PC-3 (cell line): ENCODE measurements at regions not wholly inside any gene's neighbourhood (a gene's known extent, or its start where the extent isn't known, plus 50 kb on each side); places are given as distances from the start of the nearest gene placed in this dataset.

Experiments
- ATAC-seq: fragments of 200-7000 bp; cut with Tn5 transposase; 2 replicates; pipeline ENCODE4 v1.9.1; 2020; ENCODE audit warnings: mild to moderate bottlenecking, moderate library complexity
- BruUV-seq: library from RNA; stranded (reverse); fragments of 400-500 nt; replicated peaks from 2 replicates; lab custom pipeline; 2021; lab: Mats Ljungman, UMichigan
- CTCF ChIA-PET: fragments of 300-600 bp; sonication (Branson Sonifier 250); formaldehyde crosslinking; loops from one replicate; lab custom pipeline; 2022; ENCODE audit warnings: antibody characterized with exemption; lab: Charles Lee
- POLR2A ChIA-PET: fragments of 300-600 bp; sonication (Branson Sonifier 250); formaldehyde crosslinking; loops from one replicate; lab custom pipeline; 2022; ENCODE audit warnings: antibody characterized with exemption; ENCODE audit not compliant: unreplicated experiment; lab: Charles Lee
- DNase-seq: peaks from one replicate; pipeline ENCODE4 v3.0.0-alpha.2; 2015
- H2AFZ ChIP-seq: fragments of 300-600 bp; sonication (generic); 2 replicates; pipeline ENCODE4 v1.6.0; 2016; ENCODE audit warnings: antibody characterized with exemption, low read length
- H3F3A ChIP-seq: fragments of 300-600 bp; sonication (generic); one replicate; pipeline ENCODE4 v1.6.0; 2017; ENCODE audit warnings: antibody characterized with exemption, low read length, control low read depth, mild to moderate bottlenecking; ENCODE audit not compliant: unreplicated experiment
- H3K27ac ChIP-seq: fragments of 300-600 bp; sonication (generic); 2 replicates; pipeline ENCODE4 v1.5.1; 2016; ENCODE audit warnings: mild to moderate bottlenecking, low read length
- H3K27me3 ChIP-seq: fragments of 300-600 bp; sonication (generic); 2 replicates; pipeline ENCODE4 v1.6.1; 2016; ENCODE audit warnings: low read length, mixed read lengths
- H3K36me3 ChIP-seq: fragments of 300-600 bp; sonication (generic); 2 replicates; pipeline ENCODE4 v1.6.1; 2016; ENCODE audit warnings: low read depth, mixed run types, low read length, mixed read lengths
- H3K4me1 ChIP-seq: fragments of 300-600 bp; sonication (generic); 2 replicates; pipeline ENCODE4 v1.5.1; 2016; ENCODE audit warnings: low read length; ENCODE audit not compliant: insufficient read depth
- H3K4me2 ChIP-seq: fragments of 300-600 bp; sonication (generic); 2 replicates; pipeline ENCODE4 v1.6.0; 2016; ENCODE audit warnings: low read length
- H3K4me3 ChIP-seq: fragments of 300-600 bp; sonication (generic); 2 replicates; pipeline ENCODE4 v1.5.1; 2016; ENCODE audit warnings: mild to moderate bottlenecking, low read length, mixed read lengths
- H3K79me2 ChIP-seq: fragments of 300-600 bp; sonication (generic); 2 replicates; pipeline ENCODE4 v1.6.1; 2017; ENCODE audit warnings: low read length, mixed read lengths
- H3K9ac ChIP-seq: fragments of 300-600 bp; sonication (generic); 2 replicates; pipeline ENCODE4 v1.6.0; 2016; ENCODE audit warnings: mild to moderate bottlenecking, low read length
- H3K9me2 ChIP-seq: fragments of 300-600 bp; sonication (generic); replicated peaks from 2 replicates; pipeline ENCODE4 v1.6.1; 2016; ENCODE audit warnings: mixed run types, low read length, mixed read lengths
- H3K9me3 ChIP-seq: fragments of 300-600 bp; sonication (generic); 2 replicates; pipeline ENCODE4 v1.6.1; 2016; ENCODE audit warnings: low read length, mixed read lengths
- H4K20me1 ChIP-seq: fragments of 300-600 bp; sonication (generic); 2 replicates; pipeline ENCODE4 v1.6.1; 2016; ENCODE audit warnings: low read length, mixed read lengths
- EZH2 ChIP-seq: fragments of 300-600 bp; sonication (generic); IDR thresholded peaks from one replicate; pipeline ENCODE4 v1.6.1; 2017; ENCODE audit warnings: antibody characterized with exemption, mild to moderate bottlenecking, low read length; ENCODE audit not compliant: unreplicated experiment
- EZH2phosphoT487 ChIP-seq: fragments of 300-600 bp; sonication (generic); IDR thresholded peaks from 2 replicates; pipeline ENCODE4 v1.6.1; 2018; ENCODE audit warnings: mild to moderate bottlenecking, antibody characterized with exemption, low read length, borderline replicate concordance
- intact Hi-C: fragments of 100-400 bp; cut with micrococcal nuclease; formaldehyde crosslinking; loops from 2 replicates; pipeline ENCODE4 v1.9.0; 2023
- TF ChIP-seq, protein P1 (sequence below): fragments of 300-600 bp; sonication (generic); conservative IDR thresholded peaks from 2 replicates; pipeline ENCODE4 v1.5.1; 2017; ENCODE audit warnings: antibody characterized with exemption, low read depth, mild to moderate bottlenecking, low read length

- no peaks in the 10 kb centered on the region for H3K27me3 ChIP-seq
- H3K4me2 ChIP-seq, result no peak overlapping the region
- H2AFZ ChIP-seq, result no peak overlapping the region
- CTCF ChIA-PET, result no interaction called here
- H3K36me3 ChIP-seq, result no peaks in the 10 kb centered on the region
- no peaks in the 10 kb centered on the region for H3K4me1 ChIP-seq
- DNase-seq (no peak), ATAC-seq (no peak)
- H4K20me1 ChIP-seq, result no peaks in the 10 kb centered on the region
- no TSS peak for BruUV-seq
- intact Hi-C loops, result loop anchor here (5.0 kb wide), 1 partner anchor 68 kb away; no protein-coding TSS in a partner anchor
- no peak overlapping the region for H3K4me3 ChIP-seq
- POLR2A ChIA-PET, result no interaction called here
- no peaks in the 10 kb centered on the region for H3F3A ChIP-seq
- H3K27ac ChIP-seq, result no peak overlapping the region
- no peaks in the 10 kb centered on the region for H3K9me2 ChIP-seq
- no peak overlapping the region for H3K9ac ChIP-seq
- TF ChIP-seq, protein P1, sequence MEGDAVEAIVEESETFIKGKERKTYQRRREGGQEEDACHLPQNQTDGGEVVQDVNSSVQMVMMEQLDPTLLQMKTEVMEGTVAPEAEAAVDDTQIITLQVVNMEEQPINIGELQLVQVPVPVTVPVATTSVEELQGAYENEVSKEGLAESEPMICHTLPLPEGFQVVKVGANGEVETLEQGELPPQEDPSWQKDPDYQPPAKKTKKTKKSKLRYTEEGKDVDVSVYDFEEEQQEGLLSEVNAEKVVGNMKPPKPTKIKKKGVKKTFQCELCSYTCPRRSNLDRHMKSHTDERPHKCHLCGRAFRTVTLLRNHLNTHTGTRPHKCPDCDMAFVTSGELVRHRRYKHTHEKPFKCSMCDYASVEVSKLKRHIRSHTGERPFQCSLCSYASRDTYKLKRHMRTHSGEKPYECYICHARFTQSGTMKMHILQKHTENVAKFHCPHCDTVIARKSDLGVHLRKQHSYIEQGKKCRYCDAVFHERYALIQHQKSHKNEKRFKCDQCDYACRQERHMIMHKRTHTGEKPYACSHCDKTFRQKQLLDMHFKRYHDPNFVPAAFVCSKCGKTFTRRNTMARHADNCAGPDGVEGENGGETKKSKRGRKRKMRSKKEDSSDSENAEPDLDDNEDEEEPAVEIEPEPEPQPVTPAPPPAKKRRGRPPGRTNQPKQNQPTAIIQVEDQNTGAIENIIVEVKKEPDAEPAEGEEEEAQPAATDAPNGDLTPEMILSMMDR, result no peak
- TF ChIP-seq EZH2phosphoT487 (no peak), EZH2 (no peak)
- no peaks in the 10 kb centered on the region for H3K9me3 ChIP-seq
- H3K79me2 ChIP-seq, result no peaks in the 10 kb centered on the region
These were observed 352.5 kb upstream of the NUDT12 start for GRCh38 chr5:103915081-103915480.

GRCh38 chr5:103910786-103911185 is 348.2 kb upstream of the NUDT12 start:
- Histone ChIP-seq H2AFZ (no peak overlapping the region), H3F3A (no peaks in the 10 kb centered on the region), H3K9me2 (no peaks in the 10 kb centered on the region), H3K4me3 (no peak overlapping the region), H3K9me3 (no peaks in the 10 kb centered on the region), H3K4me1 (no peaks in the 10 kb centered on the region), H3K9ac (no peak overlapping the region), H3K79me2 (no peaks in the 10 kb centered on the region), H3K4me2 (no peak overlapping the region), H3K27ac (no peak overlapping the region), H3K27me3 (no peaks in the 10 kb centered on the region), H4K20me1 (no peaks in the 10 kb centered on the region), H3K36me3 (no peaks in the 10 kb centered on the region)
- intact Hi-C loops, result no loop called here
- DNase-seq, result no peak
- ChIA-PET POLR2A (no interaction called here), CTCF (no interaction called here)
- TF ChIP-seq EZH2phosphoT487, result no peak
- TF ChIP-seq, protein P1, result no peak
- TF ChIP-seq EZH2, result no peak
- ATAC-seq, result no peak
- no TSS peak for BruUV-seq

GRCh38 chr5:103910011-103910410 is 347.4 kb upstream of the NUDT12 start:
- H2AFZ ChIP-seq, result no peak overlapping the region
- CTCF ChIA-PET, result no interaction called here
- H3K4me3 ChIP-seq, result no peak overlapping the region
- H3K27ac ChIP-seq, result no peak overlapping the region
- POLR2A ChIA-PET, result no interaction called here
- H3K79me2 ChIP-seq, result no peaks in the 10 kb centered on the region
- BruUV-seq, result no TSS peak
- H3K9ac ChIP-seq, result no peak overlapping the region
- H3K27me3 ChIP-seq, result no peaks in the 10 kb centered on the region
- H3K9me3 ChIP-seq, result no peaks in the 10 kb centered on the region
- intact Hi-C loops, result no loop called here
- no peaks in the 10 kb centered on the region for H4K20me1 ChIP-seq
- no peaks in the 10 kb centered on the region for H3K4me1 ChIP-seq
- no peaks in the 10 kb centered on the region for H3K36me3 ChIP-seq
- no peaks in the 10 kb centered on the region for H3K9me2 ChIP-seq
- no peak for TF ChIP-seq EZH2phosphoT487
- no peak for TF ChIP-seq EZH2
- TF ChIP-seq, protein P1, result no peak
- ATAC-seq (no peak), DNase-seq (no peak)
- H3K4me2 ChIP-seq, result no peak overlapping the region
- no peaks in the 10 kb centered on the region for H3F3A ChIP-seq
